PC-9 (cell line): ENCODE measurements at regions not wholly inside any gene's neighbourhood (a gene's known extent, or its start where the extent isn't known, plus 50 kb on each side); places are given as distances from the start of the nearest gene placed in this dataset.

Experiments used
- BruUV-seq: library from RNA; stranded (reverse); fragments of 400-500 nt; replicated peaks from 2 replicates; lab custom pipeline; 2021; lab: Mats Ljungman, UMichigan
- CTCF ChIA-PET: fragments of 300-600 bp; sonication (Branson Sonifier 250); formaldehyde crosslinking; loops from one replicate; lab custom pipeline; 2022; ENCODE audit warnings: antibody characterized with exemption; lab: Charles Lee
- POLR2A ChIA-PET: fragments of 300-600 bp; sonication (Branson Sonifier 250); formaldehyde crosslinking; loops from one replicate; lab custom pipeline; 2022; ENCODE audit warnings: antibody characterized with exemption; ENCODE audit not compliant: unreplicated experiment; lab: Charles Lee
- DNase-seq, 2 experiments: peaks; one replicate each; pipeline versions ENCODE4 v3.0.0 to v3.0.0-alpha.2; 2015 to 2022; ENCODE audit warnings: mixed read lengths in 1 of 2
- H2AFZ ChIP-seq: fragments of 200-600 bp; sonication (generic); 2 replicates; pipeline ENCODE4 v1.8.1; 2017; ENCODE audit warnings: antibody characterized with exemption
- H3F3A ChIP-seq: fragments of 200-600 bp; sonication (generic); 2 replicates; pipeline ENCODE4 v1.8.1; 2017; ENCODE audit warnings: antibody characterized with exemption, mild to moderate bottlenecking, low read depth; ENCODE audit not compliant: insufficient read depth
- H3K27ac ChIP-seq: fragments of 200-600 bp; sonication (generic); 2 replicates; pipeline ENCODE4 v1.6.1; 2016; ENCODE audit warnings: mixed run types
- H3K27me3 ChIP-seq: fragments of 200-600 bp; sonication (generic); 2 replicates; pipeline ENCODE4 v1.6.1; 2016; ENCODE audit warnings: low read depth, mixed run types; ENCODE audit not compliant: insufficient read depth
- H3K36me3 ChIP-seq: fragments of 200-600 bp; sonication (generic); 2 replicates; pipeline ENCODE4 v1.6.1; 2016; ENCODE audit warnings: low read depth, mixed run types
- H3K4me1 ChIP-seq: fragments of 200-600 bp; sonication (generic); replicated peaks from 2 replicates; pipeline ENCODE4 v1.6.1; 2016; ENCODE audit warnings: mixed run types; ENCODE audit not compliant: insufficient read depth
- H3K4me2 ChIP-seq: fragments of 200-600 bp; sonication (generic); 2 replicates; pipeline ENCODE4 v1.6.1; 2017; ENCODE audit warnings: mixed run types
- H3K4me3 ChIP-seq: fragments of 200-600 bp; sonication (generic); 2 replicates; pipeline ENCODE4 v1.6.1; 2016; ENCODE audit warnings: mixed run types
- H3K79me2 ChIP-seq: fragments of 200-600 bp; sonication (generic); 2 replicates; pipeline ENCODE4 v1.6.1; 2017; ENCODE audit warnings: low read depth, mixed run types
- H3K9me2 ChIP-seq: fragments of 200-600 bp; sonication (generic); 2 replicates; pipeline ENCODE4 v1.8.1; 2017; ENCODE audit warnings: mild to moderate bottlenecking; ENCODE audit not compliant: insufficient read depth
- H3K9me3 ChIP-seq: fragments of 200-600 bp; sonication (generic); 2 replicates; pipeline ENCODE4 v1.8.1; 2016; ENCODE audit warnings: low read depth; ENCODE audit not compliant: insufficient read depth
- H4K20me1 ChIP-seq: fragments of 200-600 bp; sonication (generic); 2 replicates; pipeline ENCODE4 v1.8.1; 2017; ENCODE audit not compliant: insufficient read depth
- EZH2 ChIP-seq: fragments of 200-600 bp; sonication (generic); IDR thresholded peaks from 2 replicates; pipeline ENCODE4 v1.8.0; 2017; ENCODE audit warnings: antibody characterized with exemption, low read depth
- intact Hi-C: fragments of 100-400 bp; cut with micrococcal nuclease; formaldehyde crosslinking; loops from one replicate; pipeline ENCODE4 v1.10.0; 2022; ENCODE audit not compliant: unreplicated experiment
- TF ChIP-seq, protein P1 (sequence below): fragments of 200-600 bp; sonication (generic); conservative IDR thresholded peaks from 2 replicates; pipeline ENCODE4 v1.6.1; 2017; ENCODE audit warnings: mixed run types, antibody characterized with exemption, mild to moderate bottlenecking, moderate library complexity

DNA sequence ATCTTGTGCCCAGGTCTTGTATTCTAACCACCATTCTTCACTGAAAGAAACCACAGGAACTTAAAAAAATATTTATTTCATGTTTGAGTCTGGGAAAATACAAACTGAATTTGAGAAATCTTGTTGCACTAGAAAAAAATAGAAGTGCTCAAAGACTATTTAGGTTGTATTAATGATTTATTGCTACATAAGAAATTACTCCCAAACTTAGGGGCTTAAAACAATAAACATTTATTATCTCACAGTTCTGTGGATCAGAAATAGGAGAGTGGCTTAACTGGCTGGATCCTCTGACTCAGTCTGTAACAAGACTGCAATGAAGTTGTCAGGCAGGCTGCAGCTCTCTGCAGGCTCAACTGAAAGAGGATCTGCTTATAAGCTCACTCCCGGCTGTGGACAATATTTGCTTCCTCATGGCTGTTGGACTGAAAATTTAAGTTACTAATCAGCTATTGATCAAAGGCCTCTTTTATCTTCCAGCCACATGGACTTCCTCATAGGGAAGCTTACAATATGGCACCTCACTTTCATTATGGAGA, 295.4 kb upstream of the FAM241A start:
- no peaks in the 10 kb centered on the region for H4K20me1 ChIP-seq
- no peak overlapping the region for H3K4me2 ChIP-seq
- no peak overlapping the region for H2AFZ ChIP-seq
- no peaks in the 10 kb centered on the region for H3F3A ChIP-seq
- intact Hi-C loops, result no loop called here
- no peak overlapping the region for H3K27ac ChIP-seq
- H3K9me2 ChIP-seq, result no peaks in the 10 kb centered on the region
- no peaks in the 10 kb centered on the region for H3K27me3 ChIP-seq
- TF ChIP-seq EZH2, result no peak
- TF ChIP-seq, protein P1, sequence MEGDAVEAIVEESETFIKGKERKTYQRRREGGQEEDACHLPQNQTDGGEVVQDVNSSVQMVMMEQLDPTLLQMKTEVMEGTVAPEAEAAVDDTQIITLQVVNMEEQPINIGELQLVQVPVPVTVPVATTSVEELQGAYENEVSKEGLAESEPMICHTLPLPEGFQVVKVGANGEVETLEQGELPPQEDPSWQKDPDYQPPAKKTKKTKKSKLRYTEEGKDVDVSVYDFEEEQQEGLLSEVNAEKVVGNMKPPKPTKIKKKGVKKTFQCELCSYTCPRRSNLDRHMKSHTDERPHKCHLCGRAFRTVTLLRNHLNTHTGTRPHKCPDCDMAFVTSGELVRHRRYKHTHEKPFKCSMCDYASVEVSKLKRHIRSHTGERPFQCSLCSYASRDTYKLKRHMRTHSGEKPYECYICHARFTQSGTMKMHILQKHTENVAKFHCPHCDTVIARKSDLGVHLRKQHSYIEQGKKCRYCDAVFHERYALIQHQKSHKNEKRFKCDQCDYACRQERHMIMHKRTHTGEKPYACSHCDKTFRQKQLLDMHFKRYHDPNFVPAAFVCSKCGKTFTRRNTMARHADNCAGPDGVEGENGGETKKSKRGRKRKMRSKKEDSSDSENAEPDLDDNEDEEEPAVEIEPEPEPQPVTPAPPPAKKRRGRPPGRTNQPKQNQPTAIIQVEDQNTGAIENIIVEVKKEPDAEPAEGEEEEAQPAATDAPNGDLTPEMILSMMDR, result no peak
- H3K36me3 ChIP-seq, result no peaks in the 10 kb centered on the region
- no peak overlapping the region for H3K4me3 ChIP-seq
- ChIA-PET CTCF (no interaction called here), POLR2A (no interaction called here)
- no TSS peak for BruUV-seq
- H3K79me2 ChIP-seq, result no peaks in the 10 kb centered on the region
- no peaks in the 10 kb centered on the region for H3K4me1 ChIP-seq
- DNase-seq, result no peak
- no peaks in the 10 kb centered on the region; the same call in 1 of the 2 replicates for H3K9me3 ChIP-seq

DNA sequence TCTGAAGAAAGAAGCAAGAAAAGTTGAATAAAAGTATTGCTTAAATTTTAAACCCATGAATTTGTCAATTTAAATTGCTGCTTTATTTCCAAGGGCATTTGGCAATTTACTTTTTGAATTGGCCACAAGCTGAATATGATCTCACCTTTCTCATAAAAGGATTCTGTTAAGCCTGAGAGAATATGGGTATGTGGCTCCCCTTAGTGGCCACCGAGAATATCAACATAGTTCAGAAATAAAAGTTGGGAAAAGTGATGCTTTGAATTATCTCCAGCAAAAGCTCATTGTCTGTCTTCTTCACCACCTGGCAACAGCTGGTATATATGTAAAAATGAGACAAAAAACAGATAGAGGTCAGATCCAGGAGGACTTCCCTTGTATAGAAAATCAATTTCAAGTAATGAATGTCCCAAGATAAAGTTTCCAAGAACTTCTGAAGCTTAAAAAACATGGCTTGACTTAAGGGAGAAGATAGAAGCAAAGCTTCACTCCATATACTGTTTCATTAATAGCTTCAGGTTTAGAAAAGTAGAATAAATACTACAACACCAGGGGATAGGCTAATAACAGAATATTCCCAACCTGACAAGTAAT, 290.7 kb upstream of the FAM241A start:
- Histone ChIP-seq H3K4me2 (no peak overlapping the region), H3K4me1 (no peaks in the 10 kb centered on the region), H2AFZ (no peak overlapping the region), H3K36me3 (no peaks in the 10 kb centered on the region), H3K79me2 (no peaks in the 10 kb centered on the region), H3K4me3 (no peak overlapping the region), H4K20me1 (no peaks in the 10 kb centered on the region), H3K9me2 (no peaks in the 10 kb centered on the region), H3F3A (no peaks in the 10 kb centered on the region), H3K9me3 (no peaks in the 10 kb centered on the region), H3K27me3 (no peaks in the 10 kb centered on the region), H3K27ac (no peak overlapping the region)
- ChIA-PET POLR2A (no interaction called here), CTCF (interaction anchor here (0.6 to 1.1 kb wide), 7 partner anchors 9 to 213 kb away, joined by 3 to 12 read pairs (median 3); no protein-coding TSS in a partner anchor)
- intact Hi-C loops, result loop anchor here (1.0 to 2.0 kb wide), 2 partner anchors 176 to 212 kb away; no protein-coding TSS in a partner anchor
- no peak for TF ChIP-seq EZH2
- TF ChIP-seq, protein P1, result peak; percentile 87
- peak; percentile 2 to 39 for DNase-seq
- no TSS peak for BruUV-seq

DNA sequence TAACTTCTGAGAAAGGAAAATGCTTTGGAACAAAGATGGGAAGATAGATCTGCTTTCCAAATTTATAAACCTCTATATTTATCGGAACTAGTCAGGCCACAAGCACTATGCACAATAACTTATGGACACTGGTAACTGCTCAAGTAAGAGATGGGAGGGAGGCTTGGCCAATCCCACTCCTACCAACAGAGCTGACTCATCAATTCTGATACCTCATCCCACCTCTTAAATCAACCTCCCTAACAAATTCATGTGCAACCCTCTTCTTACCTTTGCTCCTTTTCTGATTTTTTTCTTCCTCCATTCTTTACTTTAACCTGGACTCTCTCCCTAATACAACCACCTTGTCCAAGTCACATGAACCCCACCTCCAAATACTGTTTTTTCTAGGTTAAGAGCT, 289.9 kb upstream of the FAM241A start:
- intact Hi-C loops, result loop anchor here (2.0 kb wide), 1 partner anchor 175 kb away; no protein-coding TSS in a partner anchor
- Histone ChIP-seq H3K4me2 (no peak overlapping the region), H3K36me3 (no peaks in the 10 kb centered on the region), H3K79me2 (no peaks in the 10 kb centered on the region), H3K4me3 (no peak overlapping the region), H3K27me3 (no peaks in the 10 kb centered on the region), H4K20me1 (no peaks in the 10 kb centered on the region), H3F3A (no peaks in the 10 kb centered on the region), H3K4me1 (no peaks in the 10 kb centered on the region), H3K27ac (no peak overlapping the region), H2AFZ (no peak overlapping the region), H3K9me3 (no peaks in the 10 kb centered on the region), H3K9me2 (no peaks in the 10 kb centered on the region)
- TF ChIP-seq, protein P1, result no peak
- TF ChIP-seq EZH2, result no peak
- no TSS peak for BruUV-seq
- DNase-seq, result no peak
- ChIA-PET CTCF (interaction anchor here (0.9 to 1.0 kb wide), 3 partner anchors 8 to 214 kb away, joined by 3 read pairs; no protein-coding TSS in a partner anchor), POLR2A (no interaction called here)
